K562 (cell line): ENCODE measurements at regions not wholly inside any gene's neighbourhood (a gene's known extent, or its start where the extent isn't known, plus 50 kb on each side); places are given as distances from the start of the nearest gene placed in this dataset.

ENCODE experiments used
- RFX5 ChIP-seq: IDR thresholded peaks from 2 replicates; pipeline ENCODE4 v1.6.1; 2011; ENCODE audit warnings: low read depth, mild to moderate bottlenecking, improper control_type of control experiment, low read length
- RNF2 ChIP-seq: sonication (generic); IDR thresholded peaks from 2 replicates; pipeline ENCODE4 v1.6.1; 2016
- TF ChIP-seq, protein P1 (sequence below), 3 experiments: IDR thresholded peaks in 2 of 3; conservative IDR thresholded peaks in 1 of 3; 2 replicates each; pipeline ENCODE4 v1.5.1; 2011 to 2012; ENCODE audit warnings: low read length in 3 of 3, mild to moderate bottlenecking in 3 of 3, control low read depth in 2 of 3, improper control_type of control experiment in 1 of 3, inconsistent platforms in 1 of 3, low read depth in 1 of 3, mixed read lengths in 1 of 3, moderate library complexity in 1 of 3; ENCODE audit not compliant: insufficient read depth in 2 of 3

DNA sequence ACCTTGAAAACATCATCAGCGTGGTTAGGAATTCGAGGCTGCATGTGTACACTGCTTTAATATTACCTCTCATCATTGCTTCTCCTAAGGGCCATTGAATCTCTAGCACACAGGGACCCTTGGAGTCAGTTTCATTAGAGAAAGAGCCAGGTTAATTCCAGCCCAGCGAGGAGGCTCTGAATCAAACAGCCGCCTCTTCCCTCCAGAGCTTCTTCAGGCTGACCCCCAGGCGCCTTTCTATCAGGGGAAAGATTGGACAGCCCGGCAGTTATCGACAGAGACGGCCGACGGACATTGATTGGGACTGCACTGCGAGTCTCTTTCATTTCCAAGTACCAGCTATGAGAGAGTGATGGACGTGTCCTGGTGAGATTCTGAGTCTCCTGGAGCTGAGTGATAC, 159.2 kb downstream of the ANKRD60 start:
- TF ChIP-seq, protein P1, sequence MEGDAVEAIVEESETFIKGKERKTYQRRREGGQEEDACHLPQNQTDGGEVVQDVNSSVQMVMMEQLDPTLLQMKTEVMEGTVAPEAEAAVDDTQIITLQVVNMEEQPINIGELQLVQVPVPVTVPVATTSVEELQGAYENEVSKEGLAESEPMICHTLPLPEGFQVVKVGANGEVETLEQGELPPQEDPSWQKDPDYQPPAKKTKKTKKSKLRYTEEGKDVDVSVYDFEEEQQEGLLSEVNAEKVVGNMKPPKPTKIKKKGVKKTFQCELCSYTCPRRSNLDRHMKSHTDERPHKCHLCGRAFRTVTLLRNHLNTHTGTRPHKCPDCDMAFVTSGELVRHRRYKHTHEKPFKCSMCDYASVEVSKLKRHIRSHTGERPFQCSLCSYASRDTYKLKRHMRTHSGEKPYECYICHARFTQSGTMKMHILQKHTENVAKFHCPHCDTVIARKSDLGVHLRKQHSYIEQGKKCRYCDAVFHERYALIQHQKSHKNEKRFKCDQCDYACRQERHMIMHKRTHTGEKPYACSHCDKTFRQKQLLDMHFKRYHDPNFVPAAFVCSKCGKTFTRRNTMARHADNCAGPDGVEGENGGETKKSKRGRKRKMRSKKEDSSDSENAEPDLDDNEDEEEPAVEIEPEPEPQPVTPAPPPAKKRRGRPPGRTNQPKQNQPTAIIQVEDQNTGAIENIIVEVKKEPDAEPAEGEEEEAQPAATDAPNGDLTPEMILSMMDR (IDR thresholded peaks at IDR 0.05 in 2 of 3, conservative IDR thresholded peaks at IDR 0.05 in 1 of 3; ENCODE audit: insufficient read depth in 2 of 3, low read depth in 1 of 3, low read length in 3 of 3): no peak
- no peak for TF ChIP-seq RNF2
- TF ChIP-seq RFX5: no peak
